GM12878 (cell line): ENCODE measurements at regions not wholly inside any gene's neighbourhood (a gene's known extent, or its start where the extent isn't known, plus 50 kb on each side); places are given as distances from the start of the nearest gene placed in this dataset.

Source experiments
- ATAC-seq: fragments of 200-7000 bp; cut with Tn5 transposase; 3 replicates; pipeline ENCODE4 v1.9.1; 2020; ENCODE audit warnings: mild to moderate bottlenecking, moderate library complexity
- BruUV-seq: library from RNA; stranded (reverse); fragments of 400-500 nt; replicated peaks from 2 replicates; lab custom pipeline; 2021; lab: Mats Ljungman, UMichigan
- CTCF ChIA-PET: fragments of 300-600 bp; sonication (Branson Sonifier 250); formaldehyde crosslinking; extraction: SDS; loops from one replicate; lab custom pipeline; 2021; ENCODE audit warnings: inconsistent platforms; lab: Yijun Ruan, JAX
- POLR2A ChIA-PET: fragments of 350-600 bp; formaldehyde crosslinking; extraction: SDS; loops from one replicate; lab custom pipeline; 2021; ENCODE audit warnings: inconsistent platforms; lab: Charles Lee
- RAD21 ChIA-PET: fragments of 300-600 bp; sonication (Branson Sonifier 250); formaldehyde crosslinking; loops from one replicate; lab custom pipeline; 2023; ENCODE audit warnings: antibody characterized with exemption; ENCODE audit not compliant: unreplicated experiment; lab: Charles Lee
- SMC1A ChIA-PET: fragments of 300-600 bp; sonication (Branson Sonifier 250); formaldehyde crosslinking; loops from one replicate; lab custom pipeline; 2023; ENCODE audit not compliant: unreplicated experiment, uncharacterized antibody; lab: Charles Lee
- DNase-seq: peaks from one replicate; pipeline ENCODE4 v3.0.0-alpha.2; 2011; ENCODE audit warnings: low read depth, low spot score
- FAIRE-seq: peaks from 3 replicates; lab custom pipeline; 2011; peaks lifted over from hg19 to GRCh38; lab: Jason Lieb, UNC
- H2AFZ ChIP-seq: 2 replicates; pipeline ENCODE4 v1.6.0; 2011; ENCODE audit warnings: low read depth, low read length, control low read depth; ENCODE audit not compliant: control insufficient read depth
- H3K27ac ChIP-seq: 2 replicates; pipeline ENCODE4 v1.5.1; 2011; ENCODE audit warnings: control low read depth; ENCODE audit not compliant: control insufficient read depth, insufficient read depth
- H3K27me3 ChIP-seq, 2 experiments: replicated peaks in 1 of 2; 2 replicates each; pipeline versions ENCODE4 v1.6.0 to v1.6.1; 2011; ENCODE audit warnings: low read length in 1 of 2; ENCODE audit not compliant: control insufficient read depth in 2 of 2, insufficient read depth in 2 of 2
- H3K36me3 ChIP-seq, 2 experiments: 2 replicates each; pipeline ENCODE4 v1.5.1; 2011; ENCODE audit warnings: low read length in 1 of 2; ENCODE audit not compliant: control insufficient read depth in 2 of 2, insufficient read depth in 2 of 2
- H3K4me1 ChIP-seq: 2 replicates; pipeline ENCODE4 v1.6.1; 2011; ENCODE audit warnings: mild to moderate bottlenecking, low read length, moderate library complexity, mixed read lengths; ENCODE audit not compliant: control insufficient read depth, insufficient read depth
- H3K4me2 ChIP-seq: 2 replicates; pipeline ENCODE4 v1.6.0; 2011; ENCODE audit warnings: control low read depth; ENCODE audit not compliant: control insufficient read depth, insufficient read depth
- H3K4me3 ChIP-seq: fragments of 200-600 bp; sonication (generic); 2 replicates; pipeline ENCODE4 v1.5.1; 2016
- H3K79me2 ChIP-seq: 2 replicates; pipeline ENCODE4 v1.6.0; 2011; ENCODE audit warnings: low read length; ENCODE audit not compliant: control insufficient read depth, insufficient read depth
- H3K9ac ChIP-seq: 2 replicates; pipeline ENCODE4 v1.8.0; 2011; ENCODE audit warnings: low read length, control low read depth, mixed read lengths; ENCODE audit not compliant: control insufficient read depth, insufficient read depth
- H3K9me3 ChIP-seq: replicated peaks from 3 replicates; pipeline ENCODE4 v1.5.1; 2011; ENCODE audit warnings: mild to moderate bottlenecking, low read length; ENCODE audit not compliant: control insufficient read depth, insufficient read depth
- H4K20me1 ChIP-seq: 2 replicates; pipeline ENCODE4 v1.6.0; 2011; ENCODE audit not compliant: control insufficient read depth, insufficient read depth
- LARP7 ChIP-seq: fragments of 450-650 bp; IDR thresholded peaks from 2 replicates; pipeline ENCODE4 v1.6.1; 2017; ENCODE audit warnings: mild to moderate bottlenecking
- NFIC ChIP-seq: IDR thresholded peaks from 2 replicates; pipeline ENCODE4 v1.6.1; 2012; ENCODE audit warnings: low read depth, mild to moderate bottlenecking, inconsistent platforms, low read length, moderate library complexity
- SMAD5 ChIP-seq: IDR thresholded peaks from 2 replicates; pipeline ENCODE4 v1.6.1; 2016; ENCODE audit warnings: antibody characterized with exemption, low read depth
- SREBF1 ChIP-seq: IDR thresholded peaks from 2 replicates; pipeline ENCODE4 v1.6.1; 2012; ENCODE audit warnings: mild to moderate bottlenecking, low read length
- YBX1 ChIP-seq: fragments of 450-650 bp; IDR thresholded peaks from 2 replicates; pipeline ENCODE4 v1.6.1; 2016; ENCODE audit warnings: antibody characterized with exemption
- WGBS: methylation state at CpG from one replicate; pipeline ENCODE4 v1.1.6; 2016; ENCODE audit warnings: low lambda C conversion rate; ENCODE audit not compliant: insufficient replicate concordance, insufficient coverage; ENCODE audit errors: missing lambda C conversion rate; 5-methylcytosine and 5-hydroxymethylcytosine counted together
- in situ Hi-C: fragments of 300-500 bp; cut with MboI; formaldehyde crosslinking; loops from 9 replicates; pipeline ENCODE4 v1.14.3; 2018; ENCODE audit warnings: mixed read lengths
- intact Hi-C: fragments of 100-400 bp; cut with micrococcal nuclease; formaldehyde crosslinking; loops from one replicate; pipeline ENCODE4 v1.14.2; 2022; ENCODE audit not compliant: unreplicated experiment
- TF ChIP-seq, protein P1 (sequence below): fragments of 450-650 bp; formaldehyde crosslinking; IDR thresholded peaks from 2 replicates; pipeline ENCODE4 v1.5.0; 2022; ENCODE audit warnings: mild to moderate bottlenecking, missing genetic modification characterization
- TF ChIP-seq, protein P2 (sequence below): IDR thresholded peaks from 2 replicates; pipeline ENCODE4 v1.6.1; 2011; ENCODE audit warnings: mild to moderate bottlenecking, low read depth, low read length, moderate library complexity; ENCODE audit not compliant: insufficient replicate concordance

DNA sequence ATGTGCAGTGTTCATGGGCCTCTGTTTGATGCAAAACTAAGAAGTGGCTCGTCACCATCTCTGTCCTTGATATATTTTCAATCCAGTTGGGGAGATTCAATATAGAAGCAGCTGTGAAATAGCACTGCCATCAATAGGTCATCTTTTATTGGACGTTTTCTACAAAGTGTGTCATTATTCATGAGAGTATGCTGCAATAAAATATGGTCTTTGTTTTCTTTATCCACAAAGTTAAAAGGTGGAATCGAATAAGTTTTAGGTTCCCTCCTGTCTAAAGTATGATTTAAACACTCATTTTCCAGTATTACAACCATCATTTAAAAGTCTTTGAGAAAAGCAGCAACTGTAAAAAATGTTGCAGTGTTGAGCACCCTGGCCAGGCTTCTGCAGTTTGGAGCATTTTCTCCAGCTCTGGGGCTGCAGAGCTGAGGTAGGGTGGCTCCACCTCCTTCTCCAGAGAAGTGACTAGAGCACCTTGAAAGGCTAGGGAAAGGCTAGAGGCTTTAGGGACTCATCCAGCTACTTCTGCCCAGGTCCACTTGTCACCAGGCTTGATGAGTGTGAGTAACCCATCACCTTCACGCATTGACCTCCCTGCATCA is 56.5 kb upstream of the DNAH14 start:
- DNase-seq (no peak), FAIRE-seq (no peak), ATAC-seq (no peak)
- no peak overlapping the region for H3K27ac ChIP-seq
- ChIA-PET POLR2A (no interaction called here), SMC1A (interaction anchor here (1.1 to 2.1 kb wide), 6 partner anchors 9 to 50 kb away, joined by 3 to 11 read pairs (median 6); no protein-coding TSS in a partner anchor), CTCF (interaction anchor here (1.9 to 2.0 kb wide), 2 partner anchors 22 to 50 kb away, joined by 7 read pairs; no protein-coding TSS in a partner anchor), RAD21 (interaction anchor here (4.3 kb wide), 1 partner anchor 50 kb away, joined by 20 read pairs; no protein-coding TSS in a partner anchor)
- H3K27me3 ChIP-seq = no peaks in the 10 kb centered on the region; a peak in 1 of 4 replicates
- no peaks in the 10 kb centered on the region for H3K79me2 ChIP-seq
- in situ Hi-C loops = no loop called here
- H3K4me1 ChIP-seq = no peaks in the 10 kb centered on the region
- no TSS peak for BruUV-seq
- H4K20me1 ChIP-seq = no peaks in the 10 kb centered on the region
- H3K36me3 ChIP-seq = no peaks in the 10 kb centered on the region
- H3K9ac ChIP-seq = no peak overlapping the region
- intact Hi-C loops = no loop called here
- H2AFZ ChIP-seq = no peak overlapping the region
- no peak overlapping the region for H3K4me3 ChIP-seq
- H3K4me2 ChIP-seq = no peak overlapping the region
- WGBS = 2% methylated on average over 4 of the region's 4 CpGs
- TF ChIP-seq LARP7 (no peak), YBX1 (no peak), SREBF1 (no peak), NFIC (no peak), SMAD5 (no peak)
- TF ChIP-seq, protein P1, sequence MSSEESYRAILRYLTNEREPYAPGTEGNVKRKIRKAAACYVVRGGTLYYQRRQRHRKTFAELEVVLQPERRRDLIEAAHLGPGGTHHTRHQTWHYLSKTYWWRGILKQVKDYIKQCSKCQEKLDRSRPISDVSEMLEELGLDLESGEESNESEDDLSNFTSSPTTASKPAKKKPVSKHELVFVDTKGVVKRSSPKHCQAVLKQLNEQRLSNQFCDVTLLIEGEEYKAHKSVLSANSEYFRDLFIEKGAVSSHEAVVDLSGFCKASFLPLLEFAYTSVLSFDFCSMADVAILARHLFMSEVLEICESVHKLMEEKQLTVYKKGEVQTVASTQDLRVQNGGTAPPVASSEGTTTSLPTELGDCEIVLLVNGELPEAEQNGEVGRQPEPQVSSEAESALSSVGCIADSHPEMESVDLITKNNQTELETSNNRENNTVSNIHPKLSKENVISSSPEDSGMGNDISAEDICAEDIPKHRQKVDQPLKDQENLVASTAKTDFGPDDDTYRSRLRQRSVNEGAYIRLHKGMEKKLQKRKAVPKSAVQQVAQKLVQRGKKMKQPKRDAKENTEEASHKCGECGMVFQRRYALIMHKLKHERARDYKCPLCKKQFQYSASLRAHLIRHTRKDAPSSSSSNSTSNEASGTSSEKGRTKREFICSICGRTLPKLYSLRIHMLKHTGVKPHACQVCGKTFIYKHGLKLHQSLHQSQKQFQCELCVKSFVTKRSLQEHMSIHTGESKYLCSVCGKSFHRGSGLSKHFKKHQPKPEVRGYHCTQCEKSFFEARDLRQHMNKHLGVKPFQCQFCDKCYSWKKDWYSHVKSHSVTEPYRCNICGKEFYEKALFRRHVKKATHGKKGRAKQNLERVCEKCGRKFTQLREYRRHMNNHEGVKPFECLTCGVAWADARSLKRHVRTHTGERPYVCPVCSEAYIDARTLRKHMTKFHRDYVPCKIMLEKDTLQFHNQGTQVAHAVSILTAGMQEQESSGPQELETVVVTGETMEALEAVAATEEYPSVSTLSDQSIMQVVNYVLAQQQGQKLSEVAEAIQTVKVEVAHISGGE = no peak
- TF ChIP-seq, protein P2, sequence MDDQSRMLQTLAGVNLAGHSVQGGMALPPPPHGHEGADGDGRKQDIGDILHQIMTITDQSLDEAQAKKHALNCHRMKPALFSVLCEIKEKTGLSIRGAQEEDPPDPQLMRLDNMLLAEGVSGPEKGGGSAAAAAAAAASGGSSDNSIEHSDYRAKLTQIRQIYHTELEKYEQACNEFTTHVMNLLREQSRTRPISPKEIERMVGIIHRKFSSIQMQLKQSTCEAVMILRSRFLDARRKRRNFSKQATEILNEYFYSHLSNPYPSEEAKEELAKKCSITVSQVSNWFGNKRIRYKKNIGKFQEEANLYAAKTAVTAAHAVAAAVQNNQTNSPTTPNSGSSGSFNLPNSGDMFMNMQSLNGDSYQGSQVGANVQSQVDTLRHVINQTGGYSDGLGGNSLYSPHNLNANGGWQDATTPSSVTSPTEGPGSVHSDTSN = no peak
- no peaks in the 10 kb centered on the region for H3K9me3 ChIP-seq
